EH (cell line): ENCODE measurements at regions not wholly inside any gene's neighbourhood (a gene's known extent, or its start where the extent isn't known, plus 50 kb on each side); places are given as distances from the start of the nearest gene placed in this dataset.
A peak's percentile ranks its signal among the peaks of the same experiment; 100 is the strongest.

Experiments
- DNase-seq: peaks from one replicate; pipeline ENCODE4 v3.0.0-alpha.2; 2015; ENCODE audit warnings: low read depth

DNA sequence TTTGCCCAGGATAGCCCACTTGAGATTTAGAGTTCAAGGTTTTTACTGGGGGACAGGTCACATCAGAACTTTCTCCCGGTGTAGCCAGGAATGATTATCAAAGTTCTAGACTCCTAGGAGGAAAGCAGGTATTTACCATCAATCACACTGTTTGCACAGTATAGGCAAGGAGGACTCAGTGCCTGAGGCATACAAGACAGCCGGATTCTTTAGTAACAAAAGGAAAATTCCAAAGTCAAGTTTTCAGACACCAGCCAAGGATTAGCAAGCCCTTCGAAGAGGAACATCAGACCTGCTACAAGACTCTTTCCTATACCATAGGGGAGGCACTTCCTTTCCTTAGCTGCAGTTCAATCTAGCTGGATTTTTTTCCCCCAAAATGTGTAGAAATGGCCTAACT lies 197.8 kb upstream of the USP25 start:
- DNase-seq: no peak

DNA sequence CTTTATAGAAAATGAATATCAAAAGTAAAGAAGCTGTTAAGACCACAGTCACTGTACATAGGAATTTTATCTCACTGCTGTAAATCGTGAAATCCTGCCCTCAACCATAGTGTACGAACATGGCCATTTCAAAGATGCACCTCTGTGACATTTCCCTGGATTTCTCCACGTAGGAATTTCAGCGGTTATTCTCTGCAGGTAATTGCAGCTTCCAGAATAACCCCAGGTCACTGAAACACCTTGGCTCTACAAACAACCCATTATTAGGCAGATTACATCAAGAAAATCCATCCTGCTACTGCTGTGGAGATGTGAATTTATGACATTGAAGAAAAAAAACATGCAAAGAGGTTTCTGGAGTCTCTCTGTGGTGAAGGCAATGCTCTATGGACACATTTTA lies 196.2 kb upstream of the USP25 start:
- DNase-seq: no peak

GRCh38 chr21:15534450-15534886 lies 195.3 kb upstream of the USP25 start:
- DNase-seq: no peak

DNA sequence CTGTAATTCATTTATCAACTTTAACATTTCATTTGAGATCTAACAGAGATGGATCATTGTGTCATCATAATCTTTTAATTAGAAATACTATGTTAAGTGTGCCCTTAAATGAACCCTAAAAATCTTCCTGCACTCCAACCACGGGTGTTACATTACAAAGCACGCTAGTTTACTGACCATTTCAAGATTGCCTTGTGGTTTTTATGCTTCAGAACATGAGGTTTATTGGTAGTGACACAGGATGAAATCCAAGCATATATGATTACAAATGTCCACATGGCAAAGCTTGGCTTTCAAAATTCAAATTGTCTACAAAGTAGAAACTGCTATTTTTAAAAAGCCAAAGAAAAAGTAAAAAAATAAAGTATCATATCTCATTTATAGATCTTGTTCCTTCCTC lies 190.4 kb upstream of the USP25 start:
- DNase-seq: no peak

DNA sequence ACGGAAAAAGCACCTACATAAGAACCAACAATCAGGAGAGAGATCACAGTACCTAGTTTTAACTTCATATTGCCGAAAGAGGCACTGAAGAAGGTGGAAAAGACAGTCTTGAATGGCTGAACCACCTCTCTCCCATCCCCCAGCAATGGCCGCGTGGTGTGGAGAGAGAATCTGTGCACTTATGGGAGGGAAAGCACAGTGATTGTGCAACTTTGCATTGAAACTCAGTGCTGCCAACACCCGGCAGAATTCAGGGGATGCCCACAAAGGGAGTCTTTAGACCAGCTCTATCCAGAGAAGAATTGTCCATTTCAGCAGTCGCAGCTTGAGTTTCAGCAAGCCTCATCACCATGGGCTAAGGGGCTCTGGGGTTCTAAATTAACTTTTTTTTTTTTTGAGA lies 186.3 kb upstream of the USP25 start:
- DNase-seq: no peak

DNA sequence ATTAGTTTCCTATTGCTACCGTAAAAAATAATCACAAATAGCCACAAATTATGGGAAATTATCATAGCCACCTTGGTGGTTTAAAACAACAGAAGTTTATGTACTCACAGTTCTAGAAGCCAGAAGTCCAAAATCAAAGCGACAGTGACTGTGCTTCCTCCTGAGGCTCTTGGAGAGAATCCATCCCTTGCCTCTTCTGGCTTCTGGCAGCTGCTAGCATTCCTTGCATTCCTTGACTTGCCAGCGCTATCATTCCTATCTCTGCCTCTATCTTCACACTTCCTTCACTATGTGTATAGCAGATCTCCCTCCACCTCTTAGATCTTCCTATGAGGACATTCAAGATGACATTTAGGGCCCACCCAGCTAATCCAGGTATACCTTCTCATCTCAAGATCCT lies 180.1 kb upstream of the USP25 start:
- peak; percentile 61 for DNase-seq

DNA sequence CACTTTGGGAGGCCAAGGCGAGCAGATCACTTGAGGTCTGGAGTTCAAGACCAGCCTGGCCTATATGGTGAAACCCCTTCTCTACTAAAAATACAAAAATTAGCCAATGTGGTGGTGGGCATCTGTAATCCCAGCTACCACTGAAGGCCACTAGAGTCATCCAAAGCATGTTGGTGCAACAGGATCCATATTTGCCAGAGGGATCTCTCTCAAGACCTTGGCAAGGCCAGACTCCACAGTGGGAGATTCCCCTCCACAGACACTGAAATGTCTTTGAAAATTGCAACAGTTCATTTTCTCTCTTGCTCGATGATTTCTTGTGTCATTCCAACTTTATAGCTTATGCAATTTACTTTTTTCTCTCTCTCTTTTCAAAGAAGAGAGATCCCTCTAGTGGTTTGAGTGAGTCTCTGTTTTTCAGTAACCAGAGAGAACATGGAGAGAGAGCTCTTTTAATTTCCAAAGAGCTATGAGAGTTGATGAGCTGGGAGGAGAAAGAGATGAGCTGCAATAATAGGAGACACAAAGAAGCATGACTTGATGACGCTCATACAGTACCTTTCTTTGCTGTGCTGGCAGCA lies 176.8 kb upstream of the USP25 start:
- peak; percentile 7 for DNase-seq

GRCh38 chr21:15557925-15558324 lies 171.9 kb upstream of the USP25 start:
- no peak for DNase-seq

DNA sequence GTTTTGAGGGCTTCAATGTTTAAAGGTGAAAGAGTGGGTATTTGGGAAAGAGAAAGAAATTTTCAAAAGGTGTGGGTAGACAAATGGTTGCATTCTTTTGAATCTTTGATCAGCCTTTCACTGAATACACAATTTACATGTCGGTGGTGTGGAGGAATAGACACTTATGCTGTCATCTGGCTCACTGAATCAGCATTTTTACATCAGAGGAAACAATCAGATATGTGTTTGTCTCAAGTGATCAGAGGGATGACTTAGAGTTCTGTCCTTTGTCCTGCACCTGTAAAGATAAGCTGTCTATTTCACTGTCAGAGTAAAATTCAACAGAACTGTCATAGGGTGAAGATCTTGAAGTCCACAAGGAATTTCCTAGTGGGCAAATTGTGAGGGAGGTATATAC lies 170.9 kb upstream of the USP25 start:
- DNase-seq: no peak

DNA sequence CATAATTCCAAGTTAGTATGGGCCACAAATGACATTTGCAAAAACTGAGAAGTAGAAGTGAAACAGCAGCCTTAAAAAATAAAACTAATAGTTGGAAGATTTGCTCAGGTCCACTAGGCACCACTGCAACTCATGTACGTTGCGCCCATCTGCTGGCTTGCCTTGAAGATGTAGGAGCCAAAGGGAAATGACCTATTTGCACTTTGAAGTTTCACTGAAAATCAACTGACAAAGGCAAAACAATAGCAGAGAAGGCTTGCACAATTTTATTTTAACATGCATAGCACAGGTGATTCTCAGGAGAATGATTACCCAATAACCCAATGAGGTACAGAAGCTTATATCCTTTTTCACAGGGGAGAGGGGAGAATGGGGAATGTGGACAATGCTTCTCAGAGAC lies 170.1 kb upstream of the USP25 start:
- DNase-seq: no peak

DNA sequence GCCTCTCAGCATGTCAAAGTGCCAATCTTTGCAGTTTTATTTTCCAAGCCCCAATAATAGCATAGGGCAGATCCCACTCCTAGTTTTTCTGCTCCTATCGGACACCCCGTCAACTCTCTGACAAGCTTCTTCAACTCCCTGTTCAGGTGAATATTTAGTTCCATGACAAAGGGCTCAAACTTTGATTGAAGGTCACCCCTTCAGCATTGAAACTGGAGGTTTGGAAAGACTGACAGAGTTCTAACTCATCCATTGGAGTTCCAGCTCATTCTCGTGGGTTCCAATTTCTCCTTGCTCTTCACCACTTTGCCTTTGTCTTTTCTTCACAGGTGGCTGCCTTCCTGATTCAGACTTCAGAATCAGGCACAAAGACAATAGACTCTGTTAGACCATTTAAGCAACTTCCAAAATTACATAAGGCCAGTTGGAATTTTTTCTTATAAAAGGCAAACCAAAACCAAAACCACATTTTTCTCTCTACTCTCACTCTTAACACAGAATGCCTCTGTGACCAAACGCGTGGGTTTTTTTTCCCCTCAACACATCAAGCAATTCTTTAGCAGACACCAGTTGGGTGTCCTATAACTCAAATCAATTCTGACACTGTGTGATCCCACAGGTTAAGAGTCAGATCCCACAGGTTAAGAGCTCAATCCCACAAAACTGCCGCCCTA lies 169.3 kb upstream of the USP25 start:
- no peak for DNase-seq

DNA sequence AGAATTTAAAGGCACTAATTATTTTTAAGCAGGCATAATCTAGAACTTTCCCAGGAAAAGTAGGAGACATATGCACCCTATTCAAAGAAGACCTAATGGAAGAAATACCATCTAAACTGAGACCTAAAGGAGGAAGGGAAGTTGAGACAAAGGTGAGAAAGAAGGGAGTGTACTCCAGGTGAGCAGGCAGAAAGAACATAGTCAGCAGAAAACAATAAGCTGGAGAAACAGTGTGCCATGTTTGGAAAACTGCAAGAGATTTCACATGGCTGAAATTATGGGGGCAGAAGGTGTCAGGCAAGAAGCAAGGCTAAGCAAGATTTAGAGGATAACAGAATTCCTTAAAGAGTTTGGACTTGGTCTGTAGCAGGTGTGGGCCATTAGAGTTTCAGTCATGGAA lies 167.0 kb upstream of the USP25 start:
- DNase-seq: no peak

DNA sequence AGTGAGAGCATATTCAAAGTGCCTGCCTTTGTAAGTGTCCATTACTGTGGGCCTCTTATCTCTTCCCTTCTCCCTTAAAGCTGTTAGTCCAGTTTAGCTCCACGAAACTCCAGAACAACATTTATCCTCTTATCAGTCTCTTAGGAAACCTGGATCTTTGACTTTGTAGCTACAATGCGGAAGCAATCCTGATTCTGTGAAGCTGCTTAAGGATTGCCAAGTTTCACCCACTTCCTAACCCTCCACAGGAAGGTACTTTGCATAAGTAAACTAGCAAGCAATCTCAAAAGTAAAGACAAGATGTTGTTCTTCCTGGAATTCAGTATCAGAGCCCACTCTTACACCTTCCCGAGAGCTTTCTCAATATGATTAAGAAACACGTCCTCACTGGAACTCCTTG lies 164.9 kb upstream of the USP25 start:
- DNase-seq: no peak

DNA sequence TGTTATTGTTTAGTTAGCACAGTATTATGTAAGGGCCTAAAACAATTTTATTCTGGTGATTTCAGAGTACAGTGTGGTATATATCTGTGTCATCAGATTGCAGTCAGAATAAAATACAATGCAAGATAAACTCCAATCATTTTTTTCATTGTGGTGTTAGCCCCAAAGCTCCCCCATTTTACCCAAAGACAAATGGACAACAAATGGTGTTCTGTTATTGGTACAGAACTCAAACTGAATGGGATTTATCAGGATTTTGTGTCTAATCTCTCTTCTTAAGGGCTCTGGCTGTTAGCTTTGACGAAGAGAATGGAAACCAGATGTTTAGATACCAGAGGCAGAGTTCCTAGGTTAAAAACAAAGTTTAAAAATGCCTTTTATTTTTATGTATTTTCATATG lies 163.1 kb upstream of the USP25 start:
- no peak for DNase-seq

- DNase-seq: no peak
Measured at GRCh38 chr21:15567191-15567590, 162.6 kb upstream of the USP25 start.

- DNase-seq: no peak
Measured at GRCh38 chr21:15568516-15568915, 161.3 kb upstream of the USP25 start.

DNA sequence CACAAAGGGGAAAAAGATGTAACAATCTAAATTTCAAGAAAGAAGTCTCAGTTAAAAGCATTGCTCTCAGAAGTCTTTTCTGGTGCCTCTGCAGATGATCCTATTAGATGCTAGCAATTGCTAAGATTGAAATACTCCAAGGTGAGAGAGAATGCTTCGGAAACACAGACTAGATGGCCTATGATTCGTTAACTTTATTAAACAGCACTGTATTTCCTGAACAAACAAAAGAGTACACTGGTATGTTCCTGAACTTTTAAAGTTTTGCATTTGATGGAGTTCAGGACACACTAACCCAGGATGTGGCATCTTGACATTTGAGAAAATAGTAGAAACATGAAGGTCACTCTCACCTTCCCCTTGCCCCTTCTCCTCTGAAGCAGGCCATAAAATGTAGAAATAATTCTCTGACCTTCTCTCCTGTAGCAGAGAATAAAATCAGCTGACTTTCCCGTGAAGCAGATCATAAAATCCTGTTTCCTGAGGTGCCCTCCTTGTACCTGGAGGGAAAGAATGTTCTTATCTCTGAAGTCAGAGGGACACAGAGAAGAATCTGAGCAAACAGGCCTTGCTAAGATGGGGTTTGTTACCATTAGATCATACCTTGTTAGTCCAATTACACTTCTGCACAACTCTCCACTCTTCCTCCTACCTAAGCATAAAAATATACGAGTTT lies 142.9 kb upstream of the USP25 start:
- no peak for DNase-seq

- DNase-seq: peak; percentile 41
Measured at GRCh38 chr21:15592271-15592860, 137.4 kb upstream of the USP25 start.

DNA sequence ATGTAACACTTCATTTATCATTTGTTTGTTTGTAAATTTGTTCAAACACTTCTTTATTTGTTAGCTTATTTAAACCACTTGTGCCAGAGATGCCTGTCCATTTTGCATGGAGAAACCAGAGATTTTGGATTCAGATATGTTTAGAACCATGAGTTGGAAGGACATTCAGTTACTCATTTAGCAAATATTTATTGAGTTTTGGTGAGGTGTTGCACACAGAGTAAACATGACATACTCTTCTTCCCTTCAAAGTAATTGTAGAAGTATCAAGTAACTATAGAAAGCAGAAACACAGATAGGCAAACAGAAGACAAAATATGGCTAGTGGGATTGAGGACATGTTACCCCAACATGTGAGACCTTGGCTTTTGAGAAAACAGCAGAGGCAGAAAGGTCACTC lies 136.8 kb upstream of the USP25 start:
- DNase-seq: no peak

DNA sequence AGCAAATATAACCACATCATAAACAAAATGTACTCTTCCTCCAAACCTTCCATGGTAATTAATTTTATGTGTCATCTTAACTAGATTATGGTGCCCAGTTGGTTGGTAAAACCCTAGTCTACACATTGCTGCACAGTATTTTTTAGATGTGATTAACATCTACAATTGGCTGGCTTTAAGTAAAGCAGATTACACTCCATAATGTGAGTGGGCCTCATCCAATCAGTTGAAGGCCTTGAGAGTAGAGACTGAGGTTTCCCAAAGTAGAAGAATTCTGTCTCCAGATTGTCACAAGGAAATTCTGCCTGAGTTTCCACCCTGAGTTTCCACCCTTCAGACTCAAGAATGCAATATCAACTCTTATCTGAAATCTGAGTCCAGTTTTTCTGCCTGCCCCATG lies 128.4 kb upstream of the USP25 start:
- DNase-seq: no peak

DNA sequence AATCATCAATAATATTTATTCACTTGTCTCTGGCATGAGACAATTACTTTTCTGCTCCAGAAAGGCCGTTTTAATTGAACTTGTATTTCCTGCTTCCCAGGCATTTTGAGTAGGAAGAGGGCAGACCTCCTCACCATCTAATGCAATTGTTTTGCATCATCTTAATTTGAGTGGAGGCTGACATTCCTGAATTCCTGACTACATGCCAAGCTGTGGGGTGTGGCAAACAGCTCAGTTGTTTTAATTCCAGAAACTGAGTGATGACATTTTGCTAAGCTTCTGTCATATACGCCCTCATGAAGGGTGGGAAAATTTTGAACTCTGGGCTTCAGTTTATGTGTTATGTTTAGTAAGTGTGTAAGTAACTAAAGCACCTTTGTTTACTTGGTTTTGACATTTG lies 125.4 kb upstream of the USP25 start:
- peak; percentile 63 for DNase-seq

DNA sequence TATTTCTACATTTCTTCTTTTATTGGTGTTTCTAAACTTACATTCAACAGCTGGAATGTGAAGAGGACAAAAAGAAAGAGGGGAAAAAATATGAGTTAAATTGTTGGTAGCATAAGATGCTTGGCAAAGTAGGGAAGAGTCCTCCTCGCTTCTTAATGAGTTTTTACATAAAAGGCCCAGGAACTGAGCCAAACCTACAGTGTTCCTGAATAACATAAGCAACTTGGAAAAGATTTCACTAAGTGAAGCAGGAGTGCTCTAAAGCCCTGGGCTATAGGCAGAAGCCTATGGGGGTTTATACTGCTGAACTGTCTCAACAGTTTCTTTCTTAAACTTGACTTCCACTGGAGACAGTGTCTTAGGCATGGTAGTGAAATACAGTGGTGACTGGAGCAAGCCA lies 115.0 kb upstream of the USP25 start:
- peak; percentile 1 for DNase-seq

GRCh38 chr21:15616864-15617574 lies 112.8 kb upstream of the USP25 start:
- no peak for DNase-seq
